ENCODE measurements at regions not wholly inside any gene's neighbourhood (a gene's known extent, or its start where the extent isn't known, plus 50 kb on each side); places are given as distances from the start of the nearest gene placed in this dataset.

DNA sequence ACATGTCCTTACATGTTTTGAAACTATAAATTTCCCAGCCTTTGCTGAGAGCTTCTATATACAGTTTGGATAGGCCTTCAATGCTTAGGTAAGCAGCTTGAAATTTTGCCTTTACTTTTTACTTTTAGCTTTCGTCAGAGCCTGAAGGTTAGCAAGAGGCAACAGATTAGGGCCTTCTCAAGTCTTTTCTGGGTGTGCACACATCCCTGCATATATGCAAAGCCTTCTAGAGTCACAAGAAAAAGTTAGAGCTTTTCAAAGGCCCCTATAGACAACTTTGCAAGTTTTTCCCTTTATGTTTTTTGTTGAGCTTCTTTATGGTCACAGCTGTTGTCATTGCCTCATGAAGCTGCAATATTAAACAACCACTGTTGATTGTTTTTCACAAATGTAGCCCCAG is 778.4 kb downstream of the GALC start:
- Histone ChIP-seq H3K4me1 (no peaks in the 10 kb centered on the region), H3K36me3 (no peaks in the 10 kb centered on the region), H3K9me3 (peaks cover 0 to 4% (median 0%) of the 10 kb centered on the region in 4 donors), H3K27ac (no peak overlapping the region), H3K27me3 (no peaks in the 10 kb centered on the region), H3K4me3 (no peak overlapping the region)
- TF ChIP-seq POLR2A (IDR thresholded peaks at IDR 0.05) (no peak), EP300 (IDR thresholded peaks at IDR 0.05) (no peak)
- TF ChIP-seq, protein P1, sequence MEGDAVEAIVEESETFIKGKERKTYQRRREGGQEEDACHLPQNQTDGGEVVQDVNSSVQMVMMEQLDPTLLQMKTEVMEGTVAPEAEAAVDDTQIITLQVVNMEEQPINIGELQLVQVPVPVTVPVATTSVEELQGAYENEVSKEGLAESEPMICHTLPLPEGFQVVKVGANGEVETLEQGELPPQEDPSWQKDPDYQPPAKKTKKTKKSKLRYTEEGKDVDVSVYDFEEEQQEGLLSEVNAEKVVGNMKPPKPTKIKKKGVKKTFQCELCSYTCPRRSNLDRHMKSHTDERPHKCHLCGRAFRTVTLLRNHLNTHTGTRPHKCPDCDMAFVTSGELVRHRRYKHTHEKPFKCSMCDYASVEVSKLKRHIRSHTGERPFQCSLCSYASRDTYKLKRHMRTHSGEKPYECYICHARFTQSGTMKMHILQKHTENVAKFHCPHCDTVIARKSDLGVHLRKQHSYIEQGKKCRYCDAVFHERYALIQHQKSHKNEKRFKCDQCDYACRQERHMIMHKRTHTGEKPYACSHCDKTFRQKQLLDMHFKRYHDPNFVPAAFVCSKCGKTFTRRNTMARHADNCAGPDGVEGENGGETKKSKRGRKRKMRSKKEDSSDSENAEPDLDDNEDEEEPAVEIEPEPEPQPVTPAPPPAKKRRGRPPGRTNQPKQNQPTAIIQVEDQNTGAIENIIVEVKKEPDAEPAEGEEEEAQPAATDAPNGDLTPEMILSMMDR (IDR thresholded peaks at IDR 0.05): no peak
- no peak for DNase-seq (ENCODE audit: low spot score in 2 of 2)
- 96% methylated on average over 1 of the region's 1 CpG for WGBS, 2 donors

GRCh38 chr14:87207756-87208155 is 785.2 kb downstream of the GALC start:
- no peaks in the 10 kb centered on the region for H3K4me1 ChIP-seq
- H3K27ac ChIP-seq: no peak overlapping the region
- TF ChIP-seq POLR2A (IDR thresholded peaks at IDR 0.05): no peak
- no peak for TF ChIP-seq EP300 (IDR thresholded peaks at IDR 0.05)
- TF ChIP-seq, protein P1 (IDR thresholded peaks at IDR 0.05): no peak
- no peaks in the 10 kb centered on the region for H3K9me3 ChIP-seq
- H3K36me3 ChIP-seq: no peaks in the 10 kb centered on the region
- no peaks in the 10 kb centered on the region for H3K27me3 ChIP-seq
- DNase-seq (ENCODE audit: low spot score in 2 of 2): no peak
- WGBS, 2 donors: 71 to 96% methylated on average over 2 of the region's 2 CpGs
- H3K4me3 ChIP-seq: no peak overlapping the region

DNA sequence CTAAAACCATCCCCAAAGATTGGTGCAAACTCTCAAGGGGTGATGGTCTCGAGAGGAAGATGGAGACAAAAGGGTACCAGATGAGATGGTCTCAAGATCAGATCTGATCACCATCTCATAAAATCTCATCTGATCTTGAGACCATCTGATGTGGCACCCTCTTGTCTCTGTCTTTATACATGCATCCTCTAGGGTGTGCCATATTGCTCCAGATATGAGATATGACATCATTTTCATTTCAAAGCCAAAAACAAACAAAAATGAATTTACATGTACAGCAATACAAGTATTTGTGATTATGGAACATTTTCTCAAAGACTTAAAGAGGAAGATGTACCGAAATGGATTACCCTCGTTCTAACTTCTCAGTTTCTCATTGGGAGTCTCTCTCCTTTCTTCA is 787.2 kb downstream of the GALC start:
- Histone ChIP-seq H3K4me1 (no peaks in the 10 kb centered on the region), H3K9me3 (no peaks in the 10 kb centered on the region), H3K4me3 (no peak overlapping the region), H3K27ac (no peak overlapping the region), H3K36me3 (no peaks in the 10 kb centered on the region), H3K27me3 (no peaks in the 10 kb centered on the region)
- TF ChIP-seq EP300 (IDR thresholded peaks at IDR 0.05) (no peak), POLR2A (IDR thresholded peaks at IDR 0.05) (no peak)
- TF ChIP-seq, protein P1 (IDR thresholded peaks at IDR 0.05): no peak
- WGBS, 2 donors: 93 to 94% methylated on average over 3 of the region's 3 CpGs
- no peak for DNase-seq (ENCODE audit: low spot score in 2 of 2)

DNA sequence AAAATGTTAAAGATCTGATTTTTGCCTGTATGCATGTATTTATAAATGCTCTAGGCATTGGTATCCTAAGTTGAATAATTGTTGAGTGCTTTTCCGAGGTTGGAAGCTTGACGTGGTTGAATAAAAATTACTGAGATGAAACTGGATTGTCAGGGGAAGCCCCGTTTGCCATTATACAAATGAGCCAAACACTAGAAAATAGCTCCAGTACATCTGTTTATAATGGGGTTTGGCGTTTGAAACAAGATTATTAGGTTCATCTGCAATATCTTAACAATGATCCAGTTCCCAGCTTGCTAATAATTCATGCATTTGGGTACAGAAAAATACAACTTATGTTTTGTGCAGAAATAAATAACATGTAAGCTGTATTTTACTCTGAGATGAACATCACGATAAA is 789.6 kb downstream of the GALC start:
- H3K9me3 ChIP-seq: no peaks in the 10 kb centered on the region
- TF ChIP-seq, protein P1 (IDR thresholded peaks at IDR 0.05): no peak
- TF ChIP-seq POLR2A (IDR thresholded peaks at IDR 0.05): no peak
- TF ChIP-seq EP300 (IDR thresholded peaks at IDR 0.05): no peak
- H3K27me3 ChIP-seq: no peaks in the 10 kb centered on the region
- no peak for DNase-seq (ENCODE audit: low spot score in 2 of 2)
- no peaks in the 10 kb centered on the region for H3K36me3 ChIP-seq
- no peaks in the 10 kb centered on the region for H3K4me1 ChIP-seq
- no peak overlapping the region for H3K4me3 ChIP-seq
- H3K27ac ChIP-seq: no peak overlapping the region
- 78 to 83% methylated on average over 5 of the region's 5 CpGs for whole genome bisulfite sequencing, 2 donors

- no peaks in the 10 kb centered on the region for H3K9me3 ChIP-seq
- TF ChIP-seq, protein P1 (IDR thresholded peaks at IDR 0.05): no peak
- no peak for TF ChIP-seq POLR2A (IDR thresholded peaks at IDR 0.05)
- TF ChIP-seq EP300 (IDR thresholded peaks at IDR 0.05): no peak
Observed at GRCh38 chr14:87199381-87199780, 793.6 kb downstream of the GALC start.

More at GRCh38 chr14:87199381-87199780, 793.6 kb downstream of the GALC start:
- H3K4me3 ChIP-seq: no peak overlapping the region
- H3K27ac ChIP-seq: no peak overlapping the region
- H3K27me3 ChIP-seq: no peaks in the 10 kb centered on the region
- H3K36me3 ChIP-seq: no peaks in the 10 kb centered on the region
- whole genome bisulfite sequencing, 2 donors: 26 to 30% methylated on average over 1 of the region's 1 CpG
- DNase-seq (ENCODE audit: low spot score in 2 of 2): no peak
- H3K4me1 ChIP-seq: no peaks in the 10 kb centered on the region
